ENCODE measurements at regions not wholly inside any gene's neighbourhood (a gene's known extent, or its start where the extent isn't known, plus 50 kb on each side); places are given as distances from the start of the nearest gene placed in this dataset.

GRCh38 chr7:26587536-26587935 is 276.9 kb downstream of the SKAP2 start:
- DNase-seq (ENCODE audit: low read depth in 2 of 2): no peak
- H3K4me3 ChIP-seq (replicated peaks in 1 of 4; ENCODE audit: control extremely low read depth in 1 of 4, insufficient read depth in 1 of 4, low read depth in 3 of 4, low read length in 4 of 4): no peak overlapping the region
- no peaks in the 10 kb centered on the region for H3K79me2 ChIP-seq (ENCODE audit: control insufficient read depth, insufficient read depth, low read length)
- H3K27ac ChIP-seq (ENCODE audit: insufficient read depth, low read length): no peak overlapping the region
- no peaks in the 10 kb centered on the region for H3K27me3 ChIP-seq (ENCODE audit: control insufficient read depth, insufficient read depth, low read length)
- no peak overlapping the region for H2AFZ ChIP-seq (ENCODE audit: low read length)
- no peak for TF ChIP-seq EZH2 (IDR thresholded peaks at IDR 0.05; ENCODE audit: low read length, missing control alignments)
- no peak for TF ChIP-seq CTCF (conservative IDR thresholded peaks at IDR 0.05 in 1 of 2, IDR thresholded peaks at IDR 0.05 in 1 of 2; ENCODE audit: low read depth in 1 of 2, low read length in 2 of 2)
- no peaks in the 10 kb centered on the region for H3K4me1 ChIP-seq (ENCODE audit: control insufficient read depth, extremely low read depth, insufficient read depth, low read length)
- no peak overlapping the region for H3K4me2 ChIP-seq (ENCODE audit: extremely low read depth, insufficient read depth, low read length)
- no peaks in the 10 kb centered on the region for H4K20me1 ChIP-seq (ENCODE audit: control insufficient read depth, extremely low read depth, insufficient read depth, low read length)
- H3K9ac ChIP-seq (ENCODE audit: insufficient read depth, low read length): no peak overlapping the region
- H3K36me3 ChIP-seq (ENCODE audit: control insufficient read depth, insufficient read depth, low read length): no peaks in the 10 kb centered on the region
- no peaks in the 10 kb centered on the region for H3K9me3 ChIP-seq (ENCODE audit: control insufficient read depth, insufficient read depth, low read depth, low read length)

GRCh38 chr7:26588511-26588910 is 275.9 kb downstream of the SKAP2 start:
- no peaks in the 10 kb centered on the region for H4K20me1 ChIP-seq (ENCODE audit: control insufficient read depth, extremely low read depth, insufficient read depth, low read length)
- no peak overlapping the region for H3K4me3 ChIP-seq (replicated peaks in 1 of 4; ENCODE audit: control extremely low read depth in 1 of 4, insufficient read depth in 1 of 4, low read depth in 3 of 4, low read length in 4 of 4)
- no peaks in the 10 kb centered on the region for H3K27me3 ChIP-seq (ENCODE audit: control insufficient read depth, insufficient read depth, low read length)
- no peak for TF ChIP-seq EZH2 (IDR thresholded peaks at IDR 0.05; ENCODE audit: low read length, missing control alignments)
- TF ChIP-seq CTCF (conservative IDR thresholded peaks at IDR 0.05 in 1 of 2, IDR thresholded peaks at IDR 0.05 in 1 of 2; ENCODE audit: low read depth in 1 of 2, low read length in 2 of 2): no peak
- H3K9ac ChIP-seq (ENCODE audit: insufficient read depth, low read length): no peak overlapping the region
- no peaks in the 10 kb centered on the region for H3K9me3 ChIP-seq (ENCODE audit: control insufficient read depth, insufficient read depth, low read depth, low read length)
- H3K4me1 ChIP-seq (ENCODE audit: control insufficient read depth, extremely low read depth, insufficient read depth, low read length): no peaks in the 10 kb centered on the region
- no peaks in the 10 kb centered on the region for H3K36me3 ChIP-seq (ENCODE audit: control insufficient read depth, insufficient read depth, low read length)
- no peak overlapping the region for H3K27ac ChIP-seq (ENCODE audit: insufficient read depth, low read length)
- no peak overlapping the region for H3K4me2 ChIP-seq (ENCODE audit: extremely low read depth, insufficient read depth, low read length)
- no peak for DNase-seq (ENCODE audit: low read depth in 2 of 2)
- no peaks in the 10 kb centered on the region for H3K79me2 ChIP-seq (ENCODE audit: control insufficient read depth, insufficient read depth, low read length)
- H2AFZ ChIP-seq (ENCODE audit: low read length): no peak overlapping the region

- H3K36me3 ChIP-seq (ENCODE audit: control insufficient read depth, insufficient read depth, low read length): no peaks in the 10 kb centered on the region
- no peak for DNase-seq (ENCODE audit: low read depth in 2 of 2)
- no peaks in the 10 kb centered on the region for H3K27me3 ChIP-seq (ENCODE audit: control insufficient read depth, insufficient read depth, low read length)
- no peaks in the 10 kb centered on the region for H3K79me2 ChIP-seq (ENCODE audit: control insufficient read depth, insufficient read depth, low read length)
- H3K27ac ChIP-seq (ENCODE audit: insufficient read depth, low read length): no peak overlapping the region
- H4K20me1 ChIP-seq (ENCODE audit: control insufficient read depth, extremely low read depth, insufficient read depth, low read length): no peaks in the 10 kb centered on the region
- H3K4me2 ChIP-seq (ENCODE audit: extremely low read depth, insufficient read depth, low read length): no peak overlapping the region
- H3K4me1 ChIP-seq (ENCODE audit: control insufficient read depth, extremely low read depth, insufficient read depth, low read length): no peaks in the 10 kb centered on the region
- no peak overlapping the region for H3K9ac ChIP-seq (ENCODE audit: insufficient read depth, low read length)
- no peak for TF ChIP-seq CTCF (conservative IDR thresholded peaks at IDR 0.05 in 1 of 2, IDR thresholded peaks at IDR 0.05 in 1 of 2; ENCODE audit: low read depth in 1 of 2, low read length in 2 of 2)
- TF ChIP-seq EZH2 (IDR thresholded peaks at IDR 0.05; ENCODE audit: low read length, missing control alignments): no peak
- H2AFZ ChIP-seq (ENCODE audit: low read length): no peak overlapping the region
- no peak overlapping the region for H3K4me3 ChIP-seq (replicated peaks in 1 of 4; ENCODE audit: control extremely low read depth in 1 of 4, insufficient read depth in 1 of 4, low read depth in 3 of 4, low read length in 4 of 4)
- H3K9me3 ChIP-seq (ENCODE audit: control insufficient read depth, insufficient read depth, low read depth, low read length): no peaks in the 10 kb centered on the region
Observed at GRCh38 chr7:26590709-26591108, 273.7 kb downstream of the SKAP2 start.
